Fibroblast of lung (primary cell): ENCODE measurements at regions not wholly inside any gene's neighbourhood (a gene's known extent, or its start where the extent isn't known, plus 50 kb on each side); places are given as distances from the start of the nearest gene placed in this dataset.

Experiments
- CTCF ChIP-seq, 2 donors: IDR thresholded peaks in 1 of 2; conservative IDR thresholded peaks in 1 of 2; 1 replicate in 1 of 2; 2 replicates in 1 of 2; pipeline ENCODE4 v1.5.1; 2011 to 2012; ENCODE audit warnings: low read length in 2 of 2, control low read depth in 1 of 2, inconsistent platforms in 1 of 2, low read depth in 1 of 2, mild to moderate bottlenecking in 1 of 2
- EZH2 ChIP-seq: IDR thresholded peaks from 2 replicates; pipeline ENCODE4 v1.5.1; 2012; ENCODE audit warnings: low read length, control low read depth, mild to moderate bottlenecking; ENCODE audit errors: missing control alignments

- TF ChIP-seq CTCF (conservative IDR thresholded peaks at IDR 0.05 in 1 of 2, IDR thresholded peaks at IDR 0.05 in 1 of 2; ENCODE audit: low read depth in 1 of 2, low read length in 2 of 2) (no peak), EZH2 (no peak)
Observed at GRCh38 chr1:106603616-106604015, 452.9 kb upstream of the PRMT6 start.
